HG03521 (cell line): ENCODE measurements at regions not wholly inside any gene's neighbourhood (a gene's known extent, or its start where the extent isn't known, plus 50 kb on each side); places are given as distances from the start of the nearest gene placed in this dataset.
"Not testable (repeated sequence)": the region's sequence is repeated elsewhere in the genome, so short reads cannot be mapped to it uniquely, and the experiment has no call there.

Experiments used
- ATAC-seq: cut with Tn5 transposase; IDR thresholded peaks from one replicate; pipeline ENCODE4 v1.9.1; 2021; ENCODE audit warnings: mild to moderate bottlenecking, moderate library complexity; ENCODE audit not compliant: unreplicated experiment

DNA sequence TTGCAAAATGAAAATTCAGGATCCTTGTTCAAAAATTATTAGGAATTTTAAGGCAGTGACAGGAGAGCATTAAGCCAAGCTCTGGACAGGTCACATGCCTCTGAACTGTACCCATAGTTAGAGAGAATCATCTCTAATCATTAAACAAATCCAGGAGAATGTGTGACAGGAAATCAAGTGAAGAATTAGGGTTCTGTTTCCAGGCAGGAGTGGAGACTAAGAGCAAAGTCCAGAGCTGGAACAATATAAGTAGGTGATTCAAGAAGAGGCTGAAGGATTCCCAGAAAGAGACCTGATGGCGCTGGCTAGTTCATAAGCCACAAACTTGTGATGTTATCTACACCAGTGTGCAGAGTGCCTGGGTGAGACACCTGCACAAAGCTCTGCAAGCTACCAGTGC, 104.6 kb upstream of the PRKG2 start:
- ATAC-seq = no peak

DNA sequence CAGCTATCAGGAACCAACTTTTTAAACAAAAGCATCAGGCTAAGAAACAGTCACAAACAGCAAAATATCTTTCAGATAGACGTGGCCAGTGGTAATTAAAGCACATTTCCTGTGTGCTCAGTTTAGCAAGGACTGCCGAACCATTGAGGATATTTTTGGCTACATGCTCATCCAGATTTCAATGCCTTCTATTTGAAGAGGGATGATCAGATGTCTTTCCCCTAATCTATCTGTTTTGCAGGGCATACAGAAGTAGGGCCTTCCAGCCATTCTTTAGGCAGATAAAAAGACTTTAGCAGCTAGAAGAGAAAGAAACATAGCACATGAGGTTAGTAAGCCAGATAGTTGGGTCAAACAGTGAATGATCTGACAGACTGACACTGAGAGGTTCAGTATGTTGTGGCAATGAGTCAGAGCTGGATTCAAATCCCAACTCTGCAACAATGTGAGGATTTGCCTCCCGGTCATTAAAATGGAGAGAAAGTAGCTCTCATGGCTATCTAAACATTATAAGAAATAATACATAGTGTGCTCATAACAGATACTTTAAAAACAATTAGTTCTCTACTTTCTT, 100.0 kb upstream of the PRKG2 start:
- ATAC-seq = no peak

DNA sequence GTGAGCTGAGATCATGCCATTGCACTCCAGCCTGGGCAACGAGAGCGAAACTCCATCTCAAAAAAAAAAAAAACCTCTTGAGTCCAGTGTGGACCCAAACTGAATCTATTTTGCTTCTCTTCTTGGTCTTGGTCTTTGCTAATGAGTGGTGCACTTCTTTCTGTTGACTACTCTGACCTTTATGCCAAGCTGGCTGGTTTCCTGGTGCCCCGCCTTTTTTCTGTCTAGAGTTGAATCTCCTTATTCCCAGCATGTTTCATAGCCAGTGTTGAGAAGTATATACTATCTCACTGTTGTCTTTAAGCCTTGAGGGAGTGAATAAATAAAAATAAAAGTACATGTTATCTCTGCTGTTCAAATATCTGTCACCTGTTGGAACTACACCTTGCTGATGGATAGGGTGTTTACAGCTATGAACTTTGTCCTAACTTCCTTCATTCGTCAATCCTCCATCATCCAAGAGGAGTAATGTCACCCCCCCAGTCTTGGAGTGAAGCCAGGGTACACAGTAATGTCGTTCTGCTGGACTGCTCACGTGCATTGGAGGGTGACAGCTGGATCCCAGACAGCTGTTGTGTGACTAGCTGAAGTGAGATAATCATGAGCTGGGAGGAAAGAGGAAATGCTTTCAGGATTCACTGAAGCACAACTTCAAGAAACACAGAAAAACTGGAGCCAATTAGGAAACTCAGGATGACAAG, 99.3 kb upstream of the PRKG2 start:
- no peak for ATAC-seq

DNA sequence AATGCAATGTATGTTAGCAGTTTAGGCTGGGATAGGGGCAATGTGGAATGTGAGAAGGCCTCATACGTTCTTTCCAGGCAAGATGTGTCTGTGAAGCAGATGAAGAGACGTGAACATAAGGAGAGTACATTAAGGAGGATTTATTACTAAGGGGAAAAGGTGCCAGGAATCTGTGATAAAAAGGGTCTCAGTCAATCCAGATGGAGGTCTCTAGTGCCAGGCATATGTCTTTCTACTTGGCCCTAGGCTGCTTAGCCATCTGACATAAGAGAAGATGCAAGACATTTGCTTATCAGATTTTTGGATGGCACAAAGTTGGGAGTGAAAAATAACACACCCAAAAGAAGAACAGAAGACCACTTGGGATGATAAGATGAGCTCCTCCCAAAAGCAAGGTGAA, 93.0 kb upstream of the PRKG2 start:
- no peak for ATAC-seq

DNA sequence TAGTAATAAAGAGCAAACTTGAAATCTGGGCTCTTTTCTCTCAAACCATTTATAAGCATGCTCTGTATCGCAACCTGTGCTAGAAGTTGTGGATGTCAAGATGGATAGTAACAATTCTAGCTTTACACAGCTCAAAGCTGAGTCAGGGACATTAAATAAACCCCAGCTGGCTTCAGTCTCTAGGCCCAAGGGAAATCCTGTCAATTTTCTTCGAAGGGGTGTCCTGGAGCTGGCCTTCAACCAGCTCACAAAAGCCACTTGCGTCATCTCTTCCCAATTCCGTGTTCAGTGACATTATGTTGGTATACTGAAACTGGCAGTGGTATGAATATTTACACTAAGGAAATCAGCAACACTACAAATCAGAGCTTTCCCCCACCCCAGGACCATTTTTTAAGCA, 89.8 kb upstream of the PRKG2 start:
- ATAC-seq = no peak

DNA sequence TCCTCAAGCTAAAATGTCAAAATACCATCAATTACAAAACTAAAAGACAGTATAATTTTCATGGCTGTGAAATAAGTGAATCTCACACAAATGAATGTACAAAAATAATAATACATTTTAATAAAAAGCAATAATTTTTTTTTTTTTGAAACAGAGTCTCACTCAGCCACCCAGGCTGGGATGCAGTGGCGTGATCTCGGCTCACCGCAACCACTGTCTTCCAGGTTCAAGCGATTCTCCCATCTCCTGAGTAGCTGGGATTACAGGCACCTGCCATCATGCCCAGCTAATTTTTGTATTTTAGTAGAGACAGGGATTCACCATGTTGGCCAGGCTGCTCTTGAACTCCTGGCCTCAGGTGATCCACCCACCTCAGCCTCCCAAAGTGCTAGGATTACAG, 85.3 kb upstream of the PRKG2 start:
- not testable (repeated sequence) for ATAC-seq

DNA sequence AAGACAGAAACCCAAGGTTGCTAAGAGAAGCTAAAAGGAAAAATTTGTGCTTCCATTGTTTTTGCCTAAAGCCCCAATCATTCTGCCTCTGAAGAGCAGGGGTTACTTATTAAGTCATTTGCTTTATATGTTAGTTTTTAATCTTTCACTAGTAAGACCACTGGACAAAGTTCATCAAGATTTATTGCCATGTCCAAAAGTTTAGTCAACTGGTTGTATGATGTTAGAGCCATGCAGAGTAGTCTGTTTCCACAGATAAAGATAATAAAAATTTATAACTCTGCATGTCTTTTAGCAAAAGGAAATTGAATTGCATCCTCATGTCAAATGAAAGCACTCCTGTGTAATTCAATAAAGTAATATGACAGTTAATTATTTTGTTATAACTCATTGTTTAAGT, 75.8 kb upstream of the PRKG2 start:
- no peak for ATAC-seq

DNA sequence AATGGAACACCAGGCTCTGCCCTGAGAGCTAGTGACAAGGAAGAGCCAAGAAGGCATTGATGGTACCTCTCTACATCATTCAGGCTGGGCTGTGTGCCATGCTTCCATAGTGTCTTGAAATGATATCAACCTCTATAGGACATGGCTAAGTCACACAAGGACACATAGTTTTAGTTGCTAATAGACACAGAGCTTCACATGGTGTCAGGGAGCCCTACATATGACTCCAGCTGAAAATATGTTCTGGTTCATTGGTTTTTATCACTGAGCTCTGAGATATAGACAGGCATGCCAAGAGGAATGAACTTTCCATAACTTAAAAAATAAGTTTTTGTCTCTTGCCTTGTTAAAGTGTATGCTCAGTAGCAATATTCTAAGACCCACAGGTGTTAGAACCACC, 72.1 kb upstream of the PRKG2 start:
- no peak for ATAC-seq

DNA sequence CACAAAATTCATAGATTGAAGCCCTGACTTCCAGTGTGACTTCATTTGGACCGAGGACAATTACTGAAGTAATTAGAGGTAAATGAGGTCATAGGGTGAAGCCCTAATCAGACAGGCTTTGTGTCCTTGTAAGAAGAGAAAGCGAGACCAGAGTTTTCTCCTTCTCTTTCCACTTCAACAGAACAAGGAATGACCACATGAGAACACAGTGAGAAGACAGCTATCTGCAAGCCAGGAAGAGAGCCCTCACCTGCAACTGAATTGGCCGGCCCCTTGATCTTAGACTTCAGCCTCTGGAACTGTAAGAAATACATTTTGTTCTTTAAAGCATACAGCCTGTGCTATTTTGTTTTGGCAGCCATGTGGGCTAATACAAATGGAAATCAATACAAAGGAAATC, 67.1 kb upstream of the PRKG2 start:
- ATAC-seq = no peak

DNA sequence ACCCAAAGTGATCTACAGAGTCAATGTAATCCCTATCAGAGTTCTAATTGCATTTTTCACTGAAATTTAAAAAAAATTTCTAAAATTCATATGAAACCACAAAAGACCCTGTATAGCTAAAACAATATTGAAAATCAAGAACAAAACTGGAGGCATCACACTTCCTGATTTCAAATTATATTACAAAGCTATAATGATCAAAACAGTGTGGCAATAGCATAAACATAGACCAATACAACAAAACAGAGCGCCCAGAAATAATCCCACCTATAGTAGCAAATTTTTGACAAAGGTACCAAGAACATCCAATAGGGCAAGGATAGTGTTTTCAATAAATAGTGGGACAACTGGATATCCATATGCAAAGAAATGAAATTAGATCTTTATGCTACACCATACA, 59.4 kb upstream of the PRKG2 start:
- ATAC-seq = no peak

DNA sequence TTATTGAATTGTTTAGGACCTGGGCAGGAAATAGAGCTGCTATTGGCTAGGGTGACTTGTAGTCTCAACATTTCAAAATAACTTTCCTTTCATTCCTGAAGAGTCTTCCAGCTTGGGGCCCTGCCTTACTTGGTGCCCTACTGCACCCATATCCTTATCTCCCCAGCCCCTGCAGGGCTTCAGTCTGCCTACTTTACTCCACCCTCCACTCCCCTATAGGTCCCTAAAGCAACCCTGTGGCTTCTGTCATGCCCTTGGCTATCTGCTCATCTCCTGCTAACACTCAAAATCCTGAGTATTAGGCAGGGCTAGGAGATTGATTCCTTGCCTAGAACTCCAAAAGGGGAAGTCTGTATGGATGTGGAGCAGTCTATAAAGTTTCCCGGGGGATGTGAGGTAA, 57.6 kb upstream of the PRKG2 start:
- no peak for ATAC-seq
